Body of pancreas (tissue), 4 donors: ENCODE measurements at regions not wholly inside any gene's neighbourhood (a gene's known extent, or its start where the extent isn't known, plus 50 kb on each side); places are given as distances from the start of the nearest gene placed in this dataset.

Experiments used
- POLR2A ChIP-seq, 3 donors: fragments of 450-650 bp; IDR thresholded peaks; one replicate each; pipeline ENCODE4 v1.6.1; 2016; ENCODE audit warnings: antibody characterized with exemption in 3 of 3, mild to moderate bottlenecking in 2 of 3
- TF ChIP-seq, protein P1 (sequence below), 7 experiments: fragments of 450-650 bp in 4 of 7; fragments of 200-600 bp in 3 of 7; sonication (generic) in 3 of 7; IDR thresholded peaks; one replicate each; pipeline ENCODE4 v1.5.1; 2016 to 2019; ENCODE audit warnings: antibody characterized with exemption in 7 of 7

GRCh38 chr12:127118251-127118650 is 1148.7 kb upstream of the TMEM132C start:
- TF ChIP-seq, protein P1, sequence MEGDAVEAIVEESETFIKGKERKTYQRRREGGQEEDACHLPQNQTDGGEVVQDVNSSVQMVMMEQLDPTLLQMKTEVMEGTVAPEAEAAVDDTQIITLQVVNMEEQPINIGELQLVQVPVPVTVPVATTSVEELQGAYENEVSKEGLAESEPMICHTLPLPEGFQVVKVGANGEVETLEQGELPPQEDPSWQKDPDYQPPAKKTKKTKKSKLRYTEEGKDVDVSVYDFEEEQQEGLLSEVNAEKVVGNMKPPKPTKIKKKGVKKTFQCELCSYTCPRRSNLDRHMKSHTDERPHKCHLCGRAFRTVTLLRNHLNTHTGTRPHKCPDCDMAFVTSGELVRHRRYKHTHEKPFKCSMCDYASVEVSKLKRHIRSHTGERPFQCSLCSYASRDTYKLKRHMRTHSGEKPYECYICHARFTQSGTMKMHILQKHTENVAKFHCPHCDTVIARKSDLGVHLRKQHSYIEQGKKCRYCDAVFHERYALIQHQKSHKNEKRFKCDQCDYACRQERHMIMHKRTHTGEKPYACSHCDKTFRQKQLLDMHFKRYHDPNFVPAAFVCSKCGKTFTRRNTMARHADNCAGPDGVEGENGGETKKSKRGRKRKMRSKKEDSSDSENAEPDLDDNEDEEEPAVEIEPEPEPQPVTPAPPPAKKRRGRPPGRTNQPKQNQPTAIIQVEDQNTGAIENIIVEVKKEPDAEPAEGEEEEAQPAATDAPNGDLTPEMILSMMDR (IDR thresholded peaks at IDR 0.05), result no peak
- TF ChIP-seq POLR2A (IDR thresholded peaks at IDR 0.05), result no peak
